Caco-2 (cell line): ENCODE measurements at regions not wholly inside any gene's neighbourhood (a gene's known extent, or its start where the extent isn't known, plus 50 kb on each side); places are given as distances from the start of the nearest gene placed in this dataset.

Source experiments
- BruUV-seq: library from RNA; stranded (reverse); fragments of 400-500 nt; replicated peaks from 2 replicates; lab custom pipeline; 2021; lab: Mats Ljungman, UMichigan
- CTCF ChIA-PET: fragments of 300-600 bp; sonication (Branson Sonifier 250); formaldehyde crosslinking; loops from one replicate; lab custom pipeline; 2022; ENCODE audit warnings: antibody characterized with exemption; lab: Charles Lee
- POLR2A ChIA-PET: fragments of 300-600 bp; sonication (Branson Sonifier 250); formaldehyde crosslinking; loops from one replicate; lab custom pipeline; 2022; ENCODE audit warnings: antibody characterized with exemption; lab: Charles Lee
- DNase-seq, 2 experiments: peaks; one replicate each; pipeline versions ENCODE4 v3.0.0 to v3.0.0-alpha.2; 2020 to 2022
- H3K27me3 ChIP-seq: replicated peaks from 2 replicates; pipeline ENCODE4 v1.6.0; 2011; ENCODE audit warnings: low read length; ENCODE audit not compliant: control insufficient read depth, insufficient read depth
- H3K36me3 ChIP-seq: 2 replicates; pipeline ENCODE4 v1.5.1; 2011; ENCODE audit warnings: low read length; ENCODE audit not compliant: control insufficient read depth, insufficient read depth
- H3K4me1 ChIP-seq: fragments of 250-450 bp; sonication (Bioruptor Pico); 2 replicates; pipeline ENCODE4 v1.5.1; 2020; ENCODE audit warnings: mild to moderate bottlenecking
- H3K4me3 ChIP-seq: 2 replicates; pipeline ENCODE4 v1.5.1; 2011; ENCODE audit warnings: low read depth, mild to moderate bottlenecking, control low read depth, low read length
- H3K9me3 ChIP-seq: fragments of 250-450 bp; sonication (Bioruptor Pico); 2 replicates; pipeline ENCODE4 v1.5.1; 2020; ENCODE audit warnings: mild to moderate bottlenecking, moderate library complexity
- H3K27ac Mint-ChIP-seq: one replicate; pipeline ENCODE4 v1.8.0; 2022; ENCODE audit warnings: mixed read lengths; ENCODE audit not compliant: unreplicated experiment
- H3K27me3 Mint-ChIP-seq: one replicate; pipeline ENCODE4 v1.8.0; 2022; ENCODE audit warnings: mixed read lengths; ENCODE audit not compliant: insufficient read depth, unreplicated experiment
- H3K36me3 Mint-ChIP-seq: one replicate; pipeline ENCODE4 v1.8.0; 2022; ENCODE audit warnings: mild to moderate bottlenecking, mixed read lengths; ENCODE audit not compliant: insufficient read depth, unreplicated experiment
- H3K4me1 Mint-ChIP-seq: one replicate; pipeline ENCODE4 v1.8.0; 2022; ENCODE audit warnings: low read depth, mixed read lengths; ENCODE audit not compliant: unreplicated experiment
- H3K4me3 Mint-ChIP-seq: one replicate; pipeline ENCODE4 v1.8.0; 2022; ENCODE audit warnings: mild to moderate bottlenecking, moderate library complexity, mixed read lengths; ENCODE audit not compliant: unreplicated experiment
- H3K9me3 Mint-ChIP-seq: one replicate; pipeline ENCODE4 v1.8.0; 2022; ENCODE audit warnings: mixed read lengths; ENCODE audit not compliant: unreplicated experiment
- intact Hi-C: fragments of 100-400 bp; cut with micrococcal nuclease; formaldehyde crosslinking; loops from one replicate; pipeline ENCODE4 v1.10.0; 2022; ENCODE audit not compliant: unreplicated experiment
- TF ChIP-seq, protein P1 (sequence below), 2 experiments: fragments of 200-600 bp in 1 of 2; IDR thresholded peaks; 1 replicate in 1 of 2; 2 replicates in 1 of 2; pipeline versions ENCODE4 v1.5.1 to v1.8.0; 2011 to 2022; ENCODE audit warnings: antibody characterized with exemption in 1 of 2, control low read depth in 1 of 2, inconsistent platforms in 1 of 2, low read depth in 1 of 2, low read length in 1 of 2, mild to moderate bottlenecking in 1 of 2, moderate library complexity in 1 of 2; ENCODE audit not compliant: insufficient read depth in 1 of 2, severe bottlenecking in 1 of 2, unreplicated experiment in 1 of 2

DNA sequence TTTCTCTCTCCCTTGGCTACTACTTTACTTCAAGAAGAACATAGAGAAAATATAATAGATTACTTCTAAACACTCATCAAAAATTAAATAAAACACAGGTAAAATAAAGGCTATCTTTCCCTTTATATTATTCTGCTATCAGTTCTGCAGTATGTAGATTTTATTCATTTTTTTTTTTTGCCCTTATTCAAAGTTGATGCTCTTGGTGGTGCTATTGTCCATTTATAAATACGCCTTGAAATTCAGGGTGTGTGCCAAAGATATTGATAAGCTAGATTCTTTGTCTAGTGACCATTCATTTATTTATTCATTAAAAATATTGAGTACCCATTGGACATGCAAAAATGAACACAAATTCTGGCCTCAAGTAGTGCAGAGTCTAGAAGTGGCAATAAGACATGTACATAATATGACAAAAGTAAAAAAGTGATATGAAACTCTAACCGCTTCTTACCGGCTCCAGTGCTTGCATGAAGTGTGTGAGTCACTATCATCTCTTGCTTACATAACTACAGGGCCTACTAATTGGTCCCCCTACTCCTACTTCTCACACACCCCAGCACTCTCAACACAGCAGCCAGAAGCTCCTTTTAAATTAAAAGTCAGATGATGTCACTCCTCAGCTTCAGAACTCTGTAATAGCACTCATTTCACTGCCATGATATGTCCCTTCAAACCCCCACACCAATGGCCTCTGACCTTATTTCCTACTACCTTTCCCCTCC is 208.3 kb upstream of the FANCL start:
- intact Hi-C loops = loop anchor here (10.0 kb wide), 1 partner anchor 205 kb away; the partner anchor contains the start of gene FANCL
- no peaks in the 10 kb centered on the region for H3K9me3 Mint-ChIP-seq
- POLR2A ChIA-PET = no interaction called here

GRCh38 chr2:58448845-58449244 is 207.7 kb upstream of the FANCL start:
- intact Hi-C loops = loop anchor here (1.0 to 10.0 kb wide), 6 partner anchors 91 to 729 kb away; partner anchors contain the start of gene FANCL

More for the DNA sequence above, 208.3 kb upstream of the FANCL start:
- TF ChIP-seq, protein P1, sequence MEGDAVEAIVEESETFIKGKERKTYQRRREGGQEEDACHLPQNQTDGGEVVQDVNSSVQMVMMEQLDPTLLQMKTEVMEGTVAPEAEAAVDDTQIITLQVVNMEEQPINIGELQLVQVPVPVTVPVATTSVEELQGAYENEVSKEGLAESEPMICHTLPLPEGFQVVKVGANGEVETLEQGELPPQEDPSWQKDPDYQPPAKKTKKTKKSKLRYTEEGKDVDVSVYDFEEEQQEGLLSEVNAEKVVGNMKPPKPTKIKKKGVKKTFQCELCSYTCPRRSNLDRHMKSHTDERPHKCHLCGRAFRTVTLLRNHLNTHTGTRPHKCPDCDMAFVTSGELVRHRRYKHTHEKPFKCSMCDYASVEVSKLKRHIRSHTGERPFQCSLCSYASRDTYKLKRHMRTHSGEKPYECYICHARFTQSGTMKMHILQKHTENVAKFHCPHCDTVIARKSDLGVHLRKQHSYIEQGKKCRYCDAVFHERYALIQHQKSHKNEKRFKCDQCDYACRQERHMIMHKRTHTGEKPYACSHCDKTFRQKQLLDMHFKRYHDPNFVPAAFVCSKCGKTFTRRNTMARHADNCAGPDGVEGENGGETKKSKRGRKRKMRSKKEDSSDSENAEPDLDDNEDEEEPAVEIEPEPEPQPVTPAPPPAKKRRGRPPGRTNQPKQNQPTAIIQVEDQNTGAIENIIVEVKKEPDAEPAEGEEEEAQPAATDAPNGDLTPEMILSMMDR (IDR thresholded peaks at IDR 0.05; ENCODE audit: insufficient read depth in 1 of 2, low read depth in 1 of 2, low read length in 1 of 2, severe bottlenecking in 1 of 2, unreplicated experiment in 1 of 2) = no peak
- Mint-ChIP-seq H3K4me3 (no peak overlapping the region), H3K36me3 (no peaks in the 10 kb centered on the region), H3K27ac (no peak overlapping the region), H3K4me1 (no peaks in the 10 kb centered on the region), H3K27me3 (peaks cover 4% of the 10 kb centered on the region)
- Histone ChIP-seq H3K9me3 (no peaks in the 10 kb centered on the region), H3K4me1 (no peaks in the 10 kb centered on the region), H3K4me3 (no peak overlapping the region), H3K36me3 (no peaks in the 10 kb centered on the region), H3K27me3 (no peaks in the 10 kb centered on the region)
- CTCF ChIA-PET = interaction anchor here (0.6 kb wide), 1 partner anchor 122 kb away, joined by 12 read pairs; no protein-coding TSS in a partner anchor
- DNase-seq = no peak
- BruUV-seq = no TSS peak

DNA sequence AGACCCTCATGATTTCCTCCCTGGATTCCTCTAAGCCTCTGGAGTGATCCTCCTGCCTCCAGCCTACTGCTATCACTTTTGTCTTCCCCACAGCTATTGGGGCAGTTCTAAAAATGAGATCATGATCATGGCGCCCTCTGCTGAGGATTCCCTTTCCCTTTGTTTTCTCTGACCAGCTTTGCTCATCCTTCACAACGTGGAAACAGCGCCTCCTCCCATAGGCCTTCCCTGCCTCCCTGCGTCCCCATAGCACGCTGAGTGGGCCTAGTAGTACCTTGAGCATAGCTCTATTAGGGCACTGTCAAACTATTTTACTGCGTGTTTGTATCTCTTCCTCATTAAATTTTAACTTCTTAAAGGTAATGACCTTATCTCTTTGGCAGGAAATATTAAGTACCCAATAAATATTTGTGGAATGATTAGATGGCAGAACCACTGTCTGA is 207.0 kb upstream of the FANCL start:
- Histone ChIP-seq H3K4me3 (no peak overlapping the region), H3K36me3 (no peaks in the 10 kb centered on the region), H3K9me3 (no peaks in the 10 kb centered on the region), H3K4me1 (no peaks in the 10 kb centered on the region), H3K27me3 (no peaks in the 10 kb centered on the region)
- TF ChIP-seq, protein P1 (IDR thresholded peaks at IDR 0.05; ENCODE audit: insufficient read depth in 1 of 2, low read depth in 1 of 2, low read length in 1 of 2, severe bottlenecking in 1 of 2, unreplicated experiment in 1 of 2) = peak in 1 of 2 experiments; percentile 73
- intact Hi-C loops = loop anchor here (1.0 to 10.0 kb wide), 6 partner anchors 90 to 728 kb away; partner anchors contain the start of gene FANCL
- H3K36me3 Mint-ChIP-seq = no peaks in the 10 kb centered on the region
- H3K27me3 Mint-ChIP-seq = peaks cover 4% of the 10 kb centered on the region
- ChIA-PET POLR2A (interaction anchor here (0.9 kb wide), 1 partner anchor 688 kb away, joined by 3 read pairs; no protein-coding TSS in a partner anchor), CTCF (interaction anchor here (0.7 to 1.5 kb wide), 6 partner anchors 89 to 727 kb away, joined by 3 to 23 read pairs (median 6); partner anchors contain the start of gene FANCL)
- BruUV-seq = no TSS peak
- H3K9me3 Mint-ChIP-seq = no peaks in the 10 kb centered on the region
- DNase-seq = peak; percentile 77 to 78
- no peak overlapping the region for H3K27ac Mint-ChIP-seq
- H3K4me1 Mint-ChIP-seq = no peaks in the 10 kb centered on the region
- H3K4me3 Mint-ChIP-seq = no peak overlapping the region

More at GRCh38 chr2:58448845-58449244, 207.7 kb upstream of the FANCL start:
- H3K9me3 ChIP-seq = no peaks in the 10 kb centered on the region
- TF ChIP-seq, protein P1 (IDR thresholded peaks at IDR 0.05; ENCODE audit: insufficient read depth in 1 of 2, low read depth in 1 of 2, low read length in 1 of 2, severe bottlenecking in 1 of 2, unreplicated experiment in 1 of 2) = no peak
- H3K4me1 ChIP-seq = no peaks in the 10 kb centered on the region
- no peak overlapping the region for H3K27ac Mint-ChIP-seq
- H3K9me3 Mint-ChIP-seq = no peaks in the 10 kb centered on the region
- H3K4me1 Mint-ChIP-seq = no peaks in the 10 kb centered on the region
- CTCF ChIA-PET = interaction anchor here (1.4 kb wide), 2 partner anchors 208 to 690 kb away, joined by 5 to 23 read pairs; partner anchors contain the start of gene FANCL
- H3K27me3 ChIP-seq = no peaks in the 10 kb centered on the region
- no peak for DNase-seq
- no peak overlapping the region for H3K4me3 ChIP-seq
- no peaks in the 10 kb centered on the region for H3K36me3 Mint-ChIP-seq
- H3K27me3 Mint-ChIP-seq = peaks cover 4% of the 10 kb centered on the region
- POLR2A ChIA-PET = no interaction called here
- BruUV-seq = no TSS peak
- no peaks in the 10 kb centered on the region for H3K36me3 ChIP-seq
- H3K4me3 Mint-ChIP-seq = no peak overlapping the region
